ENCODE measurements at regions not wholly inside any gene's neighbourhood (a gene's known extent, or its start where the extent isn't known, plus 50 kb on each side); places are given as distances from the start of the nearest gene placed in this dataset.

- no peak for TF ChIP-seq POLR2AphosphoS5 (IDR thresholded peaks at IDR 0.05)
- no peak for TF ChIP-seq CTCF (IDR thresholded peaks at IDR 0.05)
These were observed 449.3 kb upstream of the BOD1L1 start for GRCh38 chr4:14076776-14077175.
